GM18858 (cell line): ENCODE measurements at regions not wholly inside any gene's neighbourhood (a gene's known extent, or its start where the extent isn't known, plus 50 kb on each side); places are given as distances from the start of the nearest gene placed in this dataset.
A peak's percentile ranks its signal among the peaks of the same experiment; 100 is the strongest.

Experiments
- ATAC-seq: cut with Tn5 transposase; IDR thresholded peaks from one replicate; pipeline ENCODE4 v1.9.1; 2021; ENCODE audit not compliant: unreplicated experiment

- ATAC-seq: no peak
These were observed 234.7 kb upstream of the ADGRB3 start for GRCh38 chr6:68400396-68400795.

GRCh38 chr6:68391953-68392352 lies 243.1 kb upstream of the ADGRB3 start:
- ATAC-seq: no peak

- ATAC-seq: no peak
These were observed 262.1 kb upstream of the ADGRB3 start for GRCh38 chr6:68372991-68373390.

- ATAC-seq: no peak
These were observed 266.2 kb upstream of the ADGRB3 start for GRCh38 chr6:68368845-68369244.

- ATAC-seq: no peak
These were observed 270.7 kb upstream of the ADGRB3 start for GRCh38 chr6:68364271-68364805.

GRCh38 chr6:68343901-68344300 lies 291.2 kb upstream of the ADGRB3 start:
- peak; percentile 84 for ATAC-seq

GRCh38 chr6:68342286-68342685 lies 292.8 kb upstream of the ADGRB3 start:
- no peak for ATAC-seq

- ATAC-seq: no peak
These were observed 295.5 kb upstream of the ADGRB3 start for GRCh38 chr6:68339488-68340131.

- ATAC-seq: no peak
These were observed 301.6 kb upstream of the ADGRB3 start for GRCh38 chr6:68333442-68333841.

GRCh38 chr6:68328156-68328555 lies 306.9 kb upstream of the ADGRB3 start:
- no peak for ATAC-seq

- ATAC-seq: no peak
These were observed 308.3 kb upstream of the ADGRB3 start for GRCh38 chr6:68326762-68327161.

- ATAC-seq: no peak
These were observed 317.7 kb upstream of the ADGRB3 start for GRCh38 chr6:68317366-68317765.

GRCh38 chr6:68313911-68314310 lies 321.2 kb upstream of the ADGRB3 start:
- ATAC-seq: no peak

GRCh38 chr6:68307301-68307700 lies 327.8 kb upstream of the ADGRB3 start:
- no peak for ATAC-seq

GRCh38 chr6:68296126-68296525 lies 339.0 kb upstream of the ADGRB3 start:
- no peak for ATAC-seq

GRCh38 chr6:68282646-68283045 lies 352.4 kb upstream of the ADGRB3 start:
- no peak for ATAC-seq

- ATAC-seq: no peak
These were observed 355.1 kb upstream of the ADGRB3 start for GRCh38 chr6:68279793-68280557.

- no peak for ATAC-seq
These were observed 361.8 kb upstream of the ADGRB3 start for GRCh38 chr6:68273297-68273696.

- ATAC-seq: no peak
These were observed 378.7 kb upstream of the ADGRB3 start for GRCh38 chr6:68256391-68256790.

- peak; percentile 89 for ATAC-seq
These were observed 382.4 kb upstream of the ADGRB3 start for GRCh38 chr6:68252632-68253031.

GRCh38 chr6:68247782-68248181 lies 387.3 kb upstream of the ADGRB3 start:
- ATAC-seq: no peak

GRCh38 chr6:68240726-68241125 lies 394.4 kb upstream of the ADGRB3 start:
- no peak for ATAC-seq
